ENCODE measurements at regions not wholly inside any gene's neighbourhood (a gene's known extent, or its start where the extent isn't known, plus 50 kb on each side); places are given as distances from the start of the nearest gene placed in this dataset.

GRCh38 chr11:15586741-15587473 lies 472.2 kb downstream of the INSC start:
- no peak for DNase-seq

- no peak for DNase-seq
These were observed 474.4 kb downstream of the INSC start for GRCh38 chr11:15589070-15589626.

- no peak for DNase-seq
These were observed 475.4 kb downstream of the INSC start for GRCh38 chr11:15590132-15590531.

GRCh38 chr11:15591112-15591537 lies 476.4 kb downstream of the INSC start:
- no peak for DNase-seq

- DNase-seq = no peak
These were observed 479.9 kb downstream of the INSC start for GRCh38 chr11:15594607-15595006.

GRCh38 chr11:15599376-15599775 lies 484.7 kb downstream of the INSC start:
- no peak for DNase-seq

- no peak for DNase-seq
These were observed 487.3 kb downstream of the INSC start for GRCh38 chr11:15602047-15602446.

GRCh38 chr11:15602785-15603567 lies 488.3 kb downstream of the INSC start:
- DNase-seq = no peak

GRCh38 chr11:15605094-15605493 lies 490.4 kb downstream of the INSC start:
- DNase-seq = no peak

- no peak for DNase-seq
These were observed 492.8 kb downstream of the INSC start for GRCh38 chr11:15607361-15608036.

GRCh38 chr11:15609445-15609844 lies 494.7 kb downstream of the INSC start:
- DNase-seq = no peak

- no peak for DNase-seq
These were observed 496.2 kb downstream of the INSC start for GRCh38 chr11:15610881-15611280.

- no peak for DNase-seq
These were observed 498.5 kb downstream of the INSC start for GRCh38 chr11:15613251-15613650.

GRCh38 chr11:15613789-15614188 lies 499.1 kb downstream of the INSC start:
- DNase-seq = no peak

- DNase-seq = no peak
These were observed 500.8 kb downstream of the INSC start for GRCh38 chr11:15615398-15616096.

GRCh38 chr11:15616130-15617105 lies 501.7 kb downstream of the INSC start:
- DNase-seq = no peak

- no peak for DNase-seq
These were observed 502.4 kb downstream of the INSC start for GRCh38 chr11:15617126-15617525.

- DNase-seq = no peak
These were observed 503.9 kb downstream of the INSC start for GRCh38 chr11:15618583-15619032.

- DNase-seq = no peak
These were observed 506.8 kb downstream of the INSC start for GRCh38 chr11:15621565-15621964.

- no peak for DNase-seq
These were observed 507.6 kb downstream of the INSC start for GRCh38 chr11:15622231-15622890.

- DNase-seq = no peak
These were observed 510.0 kb downstream of the INSC start for GRCh38 chr11:15624701-15625100.
